HG03135 (cell line): ENCODE measurements at regions not wholly inside any gene's neighbourhood (a gene's known extent, or its start where the extent isn't known, plus 50 kb on each side); places are given as distances from the start of the nearest gene placed in this dataset.

Experiments used
- ATAC-seq: cut with Tn5 transposase; IDR thresholded peaks from one replicate; pipeline ENCODE4 v1.9.1; 2021; ENCODE audit warnings: mild to moderate bottlenecking, moderate library complexity; ENCODE audit not compliant: unreplicated experiment

GRCh38 chr6:149211046-149211571, 106.4 kb upstream of the TAB2 start:
- ATAC-seq, result peak; percentile 71

GRCh38 chr6:149212206-149212605, 105.3 kb upstream of the TAB2 start:
- ATAC-seq, result no peak

GRCh38 chr6:149212892-149213801, 104.4 kb upstream of the TAB2 start:
- ATAC-seq, result peak; percentile 31

- no peak for ATAC-seq
Observed at GRCh38 chr6:149213829-149214228, 103.7 kb upstream of the TAB2 start.

GRCh38 chr6:149216459-149216858, 101.1 kb upstream of the TAB2 start:
- no peak for ATAC-seq

GRCh38 chr6:149217466-149217888, 100.0 kb upstream of the TAB2 start:
- peak; percentile 81 for ATAC-seq

GRCh38 chr6:149218471-149218870, 99.0 kb upstream of the TAB2 start:
- no peak for ATAC-seq

GRCh38 chr6:149218915-149219314, 98.6 kb upstream of the TAB2 start:
- no peak for ATAC-seq

- ATAC-seq, result no peak
Observed at GRCh38 chr6:149220882-149221773, 96.4 kb upstream of the TAB2 start.

GRCh38 chr6:149221774-149222070, 95.8 kb upstream of the TAB2 start:
- ATAC-seq, result no peak

- ATAC-seq, result no peak
Observed at GRCh38 chr6:149223120-149223903, 94.2 kb upstream of the TAB2 start.

- no peak for ATAC-seq
Observed at GRCh38 chr6:149223904-149224351, 93.6 kb upstream of the TAB2 start.

GRCh38 chr6:149224399-149224798, 93.1 kb upstream of the TAB2 start:
- ATAC-seq, result no peak

- no peak for ATAC-seq
Observed at GRCh38 chr6:149225370-149225769, 92.1 kb upstream of the TAB2 start.

GRCh38 chr6:149225946-149226345, 91.6 kb upstream of the TAB2 start:
- ATAC-seq, result no peak

- no peak for ATAC-seq
Observed at GRCh38 chr6:149227796-149228195, 89.7 kb upstream of the TAB2 start.

- no peak for ATAC-seq
Observed at GRCh38 chr6:149228311-149228955, 89.1 kb upstream of the TAB2 start.

GRCh38 chr6:149229096-149229495, 88.4 kb upstream of the TAB2 start:
- no peak for ATAC-seq

GRCh38 chr6:149230712-149231460, 86.6 kb upstream of the TAB2 start:
- no peak for ATAC-seq

- no peak for ATAC-seq
Observed at GRCh38 chr6:149231778-149232177, 85.7 kb upstream of the TAB2 start.
